ENCODE measurements at regions not wholly inside any gene's neighbourhood (a gene's known extent, or its start where the extent isn't known, plus 50 kb on each side); places are given as distances from the start of the nearest gene placed in this dataset.

- no peak for DNase-seq (ENCODE audit: low spot score)
These were observed 309.0 kb downstream of the PLK2 start for GRCh38 chr5:58150926-58151325.

- DNase-seq (ENCODE audit: low spot score), result no peak
These were observed 310.1 kb downstream of the PLK2 start for GRCh38 chr5:58149746-58150145.

GRCh38 chr5:58149345-58149744 lies 310.5 kb downstream of the PLK2 start:
- DNase-seq (ENCODE audit: low spot score), result peak; percentile 4

- no peak for DNase-seq (ENCODE audit: low spot score)
These were observed 311.6 kb downstream of the PLK2 start for GRCh38 chr5:58148254-58148775.

GRCh38 chr5:58145397-58145934 lies 314.4 kb downstream of the PLK2 start:
- no peak for DNase-seq (ENCODE audit: low spot score)

GRCh38 chr5:58143727-58144126 lies 316.2 kb downstream of the PLK2 start:
- DNase-seq (ENCODE audit: low spot score), result no peak

GRCh38 chr5:58143181-58143580 lies 316.7 kb downstream of the PLK2 start:
- no peak for DNase-seq (ENCODE audit: low spot score)

GRCh38 chr5:58138791-58139190 lies 321.1 kb downstream of the PLK2 start:
- no peak for DNase-seq (ENCODE audit: low spot score)

GRCh38 chr5:58136406-58136805 lies 323.5 kb downstream of the PLK2 start:
- no peak for DNase-seq (ENCODE audit: low spot score)

GRCh38 chr5:58135571-58136335 lies 324.1 kb downstream of the PLK2 start:
- peak; percentile 15 for DNase-seq (ENCODE audit: low spot score)

GRCh38 chr5:58133631-58134296 lies 326.1 kb downstream of the PLK2 start:
- DNase-seq (ENCODE audit: low spot score), result peak; percentile 13

GRCh38 chr5:58133216-58133615 lies 326.7 kb downstream of the PLK2 start:
- DNase-seq (ENCODE audit: low spot score), result no peak

GRCh38 chr5:58127255-58128220 lies 332.3 kb downstream of the PLK2 start:
- no peak for DNase-seq (ENCODE audit: low spot score)

GRCh38 chr5:58123501-58123900 lies 336.4 kb downstream of the PLK2 start:
- DNase-seq (ENCODE audit: low spot score), result no peak

GRCh38 chr5:58122848-58123392 lies 337.0 kb downstream of the PLK2 start:
- DNase-seq (ENCODE audit: low spot score), result no peak

GRCh38 chr5:58122157-58122556 lies 337.7 kb downstream of the PLK2 start:
- no peak for DNase-seq (ENCODE audit: low spot score)

GRCh38 chr5:58121391-58121790 lies 338.5 kb downstream of the PLK2 start:
- no peak for DNase-seq (ENCODE audit: low spot score)

- no peak for DNase-seq (ENCODE audit: low spot score)
These were observed 342.3 kb downstream of the PLK2 start for GRCh38 chr5:58117542-58117941.

GRCh38 chr5:58116346-58116745 lies 343.5 kb downstream of the PLK2 start:
- DNase-seq (ENCODE audit: low spot score), result no peak

- no peak for DNase-seq (ENCODE audit: low spot score)
These were observed 344.1 kb downstream of the PLK2 start for GRCh38 chr5:58115811-58116210.

GRCh38 chr5:58114324-58114723 lies 345.6 kb downstream of the PLK2 start:
- peak; percentile 17 for DNase-seq (ENCODE audit: low spot score)

GRCh38 chr5:58113172-58113571 lies 346.7 kb downstream of the PLK2 start:
- DNase-seq (ENCODE audit: low spot score), result no peak
